Neural progenitor cell (in vitro differentiated cells): ENCODE measurements at regions not wholly inside any gene's neighbourhood (a gene's known extent, or its start where the extent isn't known, plus 50 kb on each side); places are given as distances from the start of the nearest gene placed in this dataset.

Experiments used
- EZH2 ChIP-seq: fragments of 200-600 bp; sonication (generic); IDR thresholded peaks from 2 replicates; pipeline ENCODE4 v1.6.1; 2017; ENCODE audit warnings: antibody characterized with exemption, mild to moderate bottlenecking, moderate library complexity
- TF ChIP-seq, protein P1 (sequence below): fragments of 200-600 bp; sonication (generic); IDR thresholded peaks from 2 replicates; pipeline ENCODE4 v1.5.1; 2017; ENCODE audit warnings: antibody characterized with exemption, mild to moderate bottlenecking

DNA sequence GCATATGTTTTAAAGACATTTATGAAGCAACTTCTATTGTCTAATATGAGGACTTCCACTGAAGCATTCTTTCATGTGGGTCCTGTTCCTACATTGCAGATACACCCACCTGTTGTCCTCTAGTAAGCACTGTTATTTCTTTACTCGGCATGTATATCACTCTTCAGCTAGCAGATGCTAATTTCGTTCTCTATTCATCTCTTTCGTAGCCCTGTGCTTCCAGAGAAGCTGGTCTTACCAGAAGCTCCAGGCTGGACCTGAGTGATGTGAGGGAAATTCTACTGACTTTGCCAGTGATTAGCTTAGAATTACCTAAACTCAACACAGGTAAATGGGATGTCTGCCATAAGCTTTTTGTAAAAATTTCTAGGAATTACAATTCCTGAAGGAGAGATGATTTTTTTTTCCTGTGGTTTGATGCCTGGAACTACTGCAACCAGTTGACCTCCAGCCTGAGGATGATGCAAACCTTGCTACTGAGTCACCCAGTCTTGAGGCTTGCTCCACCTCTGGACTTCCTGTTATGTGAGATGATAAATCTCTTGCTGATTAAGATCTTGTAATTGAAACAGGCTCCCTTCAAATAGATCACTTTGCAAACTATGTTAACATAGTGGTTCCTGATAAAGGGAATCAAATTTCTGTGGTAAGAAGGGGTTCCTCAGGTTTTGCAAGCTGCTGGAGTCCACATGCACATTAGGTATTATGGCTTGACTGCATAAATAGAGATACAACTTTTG, 52.2 kb upstream of the SPINK5 start:
- TF ChIP-seq, protein P1, sequence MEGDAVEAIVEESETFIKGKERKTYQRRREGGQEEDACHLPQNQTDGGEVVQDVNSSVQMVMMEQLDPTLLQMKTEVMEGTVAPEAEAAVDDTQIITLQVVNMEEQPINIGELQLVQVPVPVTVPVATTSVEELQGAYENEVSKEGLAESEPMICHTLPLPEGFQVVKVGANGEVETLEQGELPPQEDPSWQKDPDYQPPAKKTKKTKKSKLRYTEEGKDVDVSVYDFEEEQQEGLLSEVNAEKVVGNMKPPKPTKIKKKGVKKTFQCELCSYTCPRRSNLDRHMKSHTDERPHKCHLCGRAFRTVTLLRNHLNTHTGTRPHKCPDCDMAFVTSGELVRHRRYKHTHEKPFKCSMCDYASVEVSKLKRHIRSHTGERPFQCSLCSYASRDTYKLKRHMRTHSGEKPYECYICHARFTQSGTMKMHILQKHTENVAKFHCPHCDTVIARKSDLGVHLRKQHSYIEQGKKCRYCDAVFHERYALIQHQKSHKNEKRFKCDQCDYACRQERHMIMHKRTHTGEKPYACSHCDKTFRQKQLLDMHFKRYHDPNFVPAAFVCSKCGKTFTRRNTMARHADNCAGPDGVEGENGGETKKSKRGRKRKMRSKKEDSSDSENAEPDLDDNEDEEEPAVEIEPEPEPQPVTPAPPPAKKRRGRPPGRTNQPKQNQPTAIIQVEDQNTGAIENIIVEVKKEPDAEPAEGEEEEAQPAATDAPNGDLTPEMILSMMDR, result no peak
- no peak for TF ChIP-seq EZH2
